ENCODE measurements at regions not wholly inside any gene's neighbourhood (a gene's known extent, or its start where the extent isn't known, plus 50 kb on each side); places are given as distances from the start of the nearest gene placed in this dataset.

DNA sequence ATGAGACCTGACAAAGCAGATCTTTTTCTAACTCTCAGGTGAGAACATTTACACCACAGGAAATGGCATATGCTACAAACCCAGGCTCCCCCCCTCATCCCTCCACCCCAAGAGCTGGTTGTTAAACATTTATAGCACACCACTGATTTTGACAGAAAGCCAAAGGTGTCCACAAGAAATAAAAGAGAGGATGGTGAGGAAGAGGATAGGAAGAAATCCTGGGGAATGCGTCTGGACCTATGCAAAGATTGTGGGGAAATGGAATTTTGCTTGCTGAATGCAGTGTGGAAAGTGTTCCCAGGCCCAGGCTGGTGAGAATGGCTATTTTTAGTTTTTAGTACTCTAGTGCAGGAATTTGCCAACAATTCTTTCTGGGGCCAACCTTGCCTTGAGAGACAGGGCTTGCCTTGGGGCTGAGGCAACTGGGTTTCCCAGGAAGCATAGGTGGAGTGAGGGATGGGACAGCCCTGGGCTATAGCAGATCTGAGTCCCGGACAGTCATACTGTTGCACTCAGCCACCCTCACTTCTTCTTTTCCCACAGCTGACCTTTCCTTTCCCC, 163.9 kb downstream of the ADAMTS15 start:
- DNase-seq (ENCODE audit: low read depth, low spot score) = no peak

DNA sequence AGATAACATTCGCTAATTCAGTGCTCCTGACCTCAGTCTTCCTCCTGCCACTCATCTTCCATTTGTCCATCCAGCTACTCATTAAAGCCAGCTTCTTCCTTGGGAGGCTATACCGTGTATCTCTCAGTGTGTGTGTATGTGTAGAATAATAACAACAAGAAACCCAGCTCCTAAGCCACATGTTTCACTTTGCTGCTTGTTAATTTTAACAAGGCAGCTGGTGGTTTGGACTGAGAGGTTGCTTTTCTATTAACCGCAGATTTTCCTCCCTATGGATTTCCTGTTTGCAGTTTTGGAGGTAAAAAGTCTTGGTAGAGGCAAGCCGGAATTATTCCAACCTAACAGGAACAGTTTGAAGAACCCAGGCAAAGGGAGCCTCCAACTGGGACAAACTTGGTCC, 165.0 kb downstream of the ADAMTS15 start:
- DNase-seq (ENCODE audit: low read depth, low spot score) = no peak

DNA sequence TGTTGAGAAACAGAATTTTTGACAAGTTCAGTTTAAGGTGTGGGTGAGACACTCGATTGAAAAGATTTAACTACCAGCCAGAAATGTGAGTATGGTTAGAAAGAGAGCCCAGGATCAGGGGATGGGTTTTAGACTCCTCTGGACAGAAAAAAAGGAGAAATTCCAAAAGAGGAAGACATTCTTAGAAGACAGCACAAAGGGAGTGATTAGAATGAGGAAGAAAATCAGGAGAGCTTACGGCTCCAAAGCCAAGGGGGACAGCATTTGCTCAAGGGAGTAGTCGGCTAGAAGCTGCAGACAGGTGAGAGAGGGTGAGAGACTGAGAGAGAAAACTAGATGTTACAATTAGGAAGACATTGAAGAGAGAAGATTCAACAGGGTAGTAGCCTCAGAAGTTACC, 166.1 kb downstream of the ADAMTS15 start:
- DNase-seq (ENCODE audit: low read depth, low spot score) = no peak

DNA sequence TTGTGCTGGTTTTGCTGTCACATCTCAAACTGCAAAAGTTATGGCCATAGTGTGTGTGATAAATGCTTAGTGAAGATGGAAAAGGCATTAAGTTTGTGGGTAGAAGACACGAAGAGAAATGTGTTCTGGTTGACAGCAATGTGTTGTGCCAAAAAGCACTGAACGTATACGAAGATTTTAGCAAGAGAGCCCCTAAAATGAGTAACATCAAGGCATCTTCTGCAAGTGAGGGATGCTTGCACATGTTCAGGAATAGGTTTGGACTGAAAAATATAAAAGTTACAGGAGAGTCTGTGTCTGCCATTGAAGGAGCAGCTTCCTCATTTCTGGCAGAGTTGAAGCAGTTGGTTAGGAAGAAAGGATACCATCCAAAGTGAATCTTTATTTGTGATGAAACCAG, 167.1 kb downstream of the ADAMTS15 start:
- no peak for DNase-seq (ENCODE audit: low read depth, low spot score)

DNA sequence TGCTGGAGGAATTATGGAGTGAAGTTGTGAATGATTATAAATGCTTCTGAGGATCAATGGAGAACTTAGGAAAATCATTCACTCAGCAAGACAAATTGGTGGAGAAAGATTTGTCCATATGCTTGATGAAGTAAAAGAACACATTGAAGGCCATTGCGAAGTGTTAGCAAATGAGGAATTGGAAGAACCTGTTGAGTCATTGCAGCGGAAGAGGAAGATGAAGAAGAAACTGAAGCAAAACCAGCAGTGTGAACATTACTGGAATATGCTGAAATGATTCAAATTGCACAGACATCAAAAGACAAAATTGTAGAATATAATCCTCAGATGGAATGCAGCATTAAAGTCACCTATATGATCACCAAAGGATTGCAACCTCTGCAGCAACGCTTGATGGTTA, 168.1 kb downstream of the ADAMTS15 start:
- no peak for DNase-seq (ENCODE audit: low read depth, low spot score)

DNA sequence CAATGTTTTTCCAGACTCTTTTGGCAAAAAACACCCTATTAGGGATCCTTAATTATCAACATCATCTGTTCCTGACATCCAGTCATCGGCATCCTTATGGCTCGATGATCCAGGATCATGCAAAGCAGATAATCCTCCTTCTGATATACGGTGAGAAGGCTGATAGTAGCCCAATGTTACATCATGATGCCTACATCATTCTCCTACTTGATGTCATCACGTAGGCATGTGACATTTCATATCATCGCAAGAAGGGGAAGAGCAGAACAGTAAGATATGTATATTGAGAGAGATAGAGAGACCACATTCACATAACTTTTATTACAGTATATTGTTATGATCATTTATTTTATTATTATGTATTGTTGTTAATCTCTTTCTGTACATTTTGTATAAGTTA, 168.6 kb downstream of the ADAMTS15 start:
- DNase-seq (ENCODE audit: low read depth, low spot score) = no peak

DNA sequence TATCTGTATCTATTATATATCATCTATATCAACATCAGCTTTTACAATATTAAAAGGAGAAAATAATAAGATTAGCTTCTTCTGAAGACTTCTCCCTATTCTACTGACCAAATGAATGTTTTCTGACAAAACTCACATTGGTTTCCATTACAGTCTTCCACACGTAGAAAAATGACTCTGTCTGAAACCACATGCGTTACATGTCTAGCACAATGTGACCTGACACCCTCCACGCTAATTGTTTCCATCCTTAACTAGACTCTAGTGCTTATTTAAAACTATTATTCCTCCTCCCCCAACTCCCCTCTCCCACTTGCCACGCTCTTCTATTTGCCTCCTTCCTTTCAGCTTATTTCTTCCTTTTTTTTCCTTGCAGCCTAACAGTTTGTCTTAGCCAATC, 172.1 kb downstream of the ADAMTS15 start:
- no peak for DNase-seq (ENCODE audit: low read depth, low spot score)

DNA sequence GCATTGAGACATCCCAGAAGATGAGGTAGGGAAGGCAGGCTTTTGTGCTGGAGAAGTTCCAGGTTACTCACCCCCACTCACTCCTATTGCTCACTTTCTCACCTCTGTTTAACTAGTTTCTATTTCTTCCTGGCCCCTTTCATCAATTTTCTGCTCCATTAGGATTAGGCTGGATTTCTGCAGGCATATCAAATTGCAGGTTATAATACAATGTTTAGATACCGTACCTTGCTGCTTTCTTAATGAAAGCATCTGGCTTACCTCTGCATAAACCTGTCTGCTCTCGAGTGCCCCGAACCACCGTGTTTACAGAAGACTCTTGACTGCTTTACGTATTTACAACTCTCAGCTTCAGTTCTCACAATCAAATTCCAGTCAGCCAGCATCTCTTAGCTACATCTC, 173.7 kb downstream of the ADAMTS15 start:
- no peak for DNase-seq (ENCODE audit: low read depth, low spot score)

DNA sequence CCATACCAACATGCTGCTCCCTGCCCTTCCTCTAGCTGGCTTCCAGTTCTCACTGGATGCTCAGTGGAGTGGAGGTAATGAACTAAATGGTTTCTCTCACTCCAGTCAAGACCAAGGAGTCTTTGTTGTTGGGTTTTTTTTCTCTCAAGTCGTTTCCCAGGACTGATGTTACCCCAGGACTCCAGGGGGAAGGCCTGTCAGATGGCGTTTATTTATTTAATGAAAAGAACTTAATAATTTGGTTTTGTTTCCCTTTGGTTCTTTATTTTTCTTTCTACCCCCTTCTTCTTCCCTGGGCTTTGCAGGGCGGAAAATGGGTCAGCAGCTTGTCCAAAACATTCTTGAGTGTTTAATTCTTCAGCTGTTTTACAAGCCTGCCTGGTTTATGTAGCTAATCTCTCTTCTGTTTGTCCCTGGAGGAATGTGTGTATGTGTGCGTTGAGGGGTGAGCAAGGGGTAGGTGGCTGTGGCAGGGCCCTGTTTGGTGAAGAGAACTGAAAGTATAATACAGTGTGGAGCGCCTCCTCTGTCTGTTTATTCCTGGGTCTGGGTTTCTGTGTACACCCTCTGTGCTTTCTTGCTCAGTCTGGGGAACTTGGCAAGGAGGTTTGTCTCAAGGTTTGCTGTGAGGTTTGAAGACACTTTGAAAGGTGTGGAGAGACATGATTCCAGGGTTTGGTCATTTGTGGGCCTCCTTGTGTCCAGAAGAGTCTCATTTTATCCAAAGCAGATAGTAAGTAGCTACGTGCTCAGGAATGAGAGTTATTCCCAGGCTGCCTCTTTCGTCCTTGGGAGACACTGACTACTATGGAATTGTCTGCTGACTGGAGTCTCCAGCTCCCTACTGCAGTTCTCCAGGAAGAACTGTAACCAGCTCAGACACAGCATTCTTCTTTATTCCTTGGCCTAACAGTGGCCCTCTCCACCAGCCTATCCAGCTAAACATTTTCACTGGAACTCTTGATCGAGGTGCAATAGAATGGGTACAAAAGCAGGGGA, 175.5 kb downstream of the ADAMTS15 start:
- DNase-seq (ENCODE audit: low read depth, low spot score) = peak; percentile 70

DNA sequence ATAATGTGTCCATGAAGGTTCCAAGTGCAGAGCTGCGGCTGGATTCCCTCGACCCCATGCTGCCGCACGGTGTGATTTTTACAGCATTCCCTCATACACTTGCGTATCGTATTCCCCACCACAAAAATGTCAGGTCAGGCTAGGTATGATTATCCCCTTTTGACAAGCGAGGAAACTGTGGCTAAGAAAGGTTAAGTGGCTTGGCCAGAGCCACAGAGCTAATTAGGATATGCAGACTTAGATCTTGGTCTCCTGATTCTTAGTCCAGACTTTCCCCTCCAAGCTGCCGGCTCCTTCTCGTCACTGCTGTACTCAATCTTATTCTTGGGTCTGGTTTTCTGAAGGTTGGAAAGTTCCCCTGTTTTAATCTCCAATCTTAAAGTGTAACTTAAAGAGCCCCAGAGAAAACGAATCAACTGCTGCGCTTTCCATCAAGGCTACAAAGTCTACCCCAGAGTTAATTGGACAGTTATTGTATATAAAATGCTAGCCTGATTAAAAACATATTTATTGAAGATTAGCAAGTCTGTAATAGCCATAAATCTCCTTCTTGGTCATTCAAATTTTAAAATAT, 176.6 kb downstream of the ADAMTS15 start:
- DNase-seq (ENCODE audit: low read depth, low spot score) = no peak

DNA sequence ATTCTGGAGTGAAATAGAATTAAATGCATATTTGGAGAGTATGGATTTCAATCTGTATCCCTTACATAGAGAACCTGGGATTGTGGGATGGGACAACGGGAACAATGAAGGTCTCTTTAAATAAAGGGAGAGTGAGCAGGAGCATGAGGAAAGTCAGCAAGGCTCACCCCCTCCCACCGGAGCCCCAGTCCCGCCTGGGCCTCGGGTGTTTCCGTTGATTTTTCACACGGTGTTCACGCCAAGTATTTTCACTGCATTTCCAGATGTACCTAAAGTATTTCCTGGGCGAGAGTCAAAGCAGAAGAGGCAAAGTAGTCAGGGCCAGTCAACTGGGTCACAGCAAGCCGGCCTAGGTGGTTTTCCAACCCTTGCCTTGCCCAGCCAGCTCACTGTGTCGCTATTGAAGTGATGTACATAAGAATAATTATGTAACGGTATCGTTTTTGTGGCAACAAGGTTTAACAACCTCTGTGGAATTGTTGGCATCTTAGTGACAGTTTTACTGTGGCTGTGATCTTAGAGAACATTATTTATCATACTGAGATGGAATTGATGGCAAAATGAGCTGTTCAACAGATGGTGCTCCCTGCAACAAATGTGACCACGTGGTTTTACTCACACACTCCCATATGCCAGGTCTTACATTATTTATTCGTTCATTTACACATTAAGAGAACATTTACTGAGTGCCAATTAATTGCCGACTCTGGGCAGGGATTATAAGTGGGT, 177.3 kb downstream of the ADAMTS15 start:
- DNase-seq (ENCODE audit: low read depth, low spot score) = no peak

DNA sequence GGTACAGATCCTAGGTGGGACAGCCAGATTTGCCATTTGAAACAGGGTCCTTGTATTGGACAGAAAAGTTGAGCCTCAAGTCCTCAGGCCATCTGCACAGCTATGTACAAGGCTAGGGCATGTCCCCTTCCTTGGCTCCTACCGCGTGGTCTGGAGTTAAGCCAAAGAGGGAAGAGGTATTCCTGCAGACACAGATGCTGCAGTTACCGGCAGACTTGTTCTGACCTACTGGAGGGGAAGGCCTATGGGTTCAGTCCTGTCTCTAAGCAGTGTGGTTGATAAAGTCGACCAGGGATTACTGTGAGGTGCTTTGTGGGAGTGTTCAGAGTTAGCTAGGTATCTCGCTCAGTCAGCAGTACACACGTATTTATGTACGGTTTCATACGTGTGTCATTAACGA, 180.6 kb downstream of the ADAMTS15 start:
- DNase-seq (ENCODE audit: low read depth, low spot score) = no peak

DNA sequence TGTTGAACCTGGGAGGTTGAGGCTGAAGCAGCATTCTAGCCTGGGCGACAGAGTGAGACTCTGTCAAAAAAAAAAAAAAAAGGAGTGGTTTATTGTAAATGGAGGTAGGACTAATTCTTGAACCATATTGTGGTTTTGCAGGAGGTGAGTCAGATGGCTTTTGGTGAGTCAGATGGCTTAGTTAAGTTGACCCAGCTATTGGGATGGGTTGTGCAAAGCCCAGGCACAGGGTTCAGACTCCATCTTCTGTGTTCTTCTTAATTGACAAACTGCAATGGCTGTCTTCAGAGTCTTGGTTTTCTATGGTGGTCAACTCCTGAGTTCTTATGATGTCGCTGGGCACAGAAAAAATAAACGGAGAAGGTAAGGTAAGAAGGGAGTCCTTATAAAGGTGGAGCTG, 182.7 kb downstream of the ADAMTS15 start:
- DNase-seq (ENCODE audit: low read depth, low spot score) = no peak

DNA sequence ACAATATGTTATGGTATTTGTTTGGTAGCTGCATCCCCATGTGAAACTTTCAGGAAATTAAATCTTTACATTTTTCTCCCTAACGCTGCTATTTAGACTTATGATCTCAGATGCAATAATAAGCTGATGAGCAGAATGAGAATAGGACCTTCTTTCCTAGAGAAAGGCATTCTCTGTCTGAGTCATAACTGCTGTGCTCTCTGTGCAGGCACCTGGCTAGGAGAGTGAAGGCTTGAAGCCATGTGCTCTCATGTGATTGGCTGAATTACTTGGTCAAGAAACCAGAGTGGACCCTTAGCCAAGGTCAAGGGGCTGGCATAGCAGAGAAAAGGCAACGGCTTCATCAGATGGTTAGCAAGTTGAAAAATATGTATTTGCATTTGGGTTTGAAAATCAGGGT, 185.0 kb downstream of the ADAMTS15 start:
- DNase-seq (ENCODE audit: low read depth, low spot score) = no peak

DNA sequence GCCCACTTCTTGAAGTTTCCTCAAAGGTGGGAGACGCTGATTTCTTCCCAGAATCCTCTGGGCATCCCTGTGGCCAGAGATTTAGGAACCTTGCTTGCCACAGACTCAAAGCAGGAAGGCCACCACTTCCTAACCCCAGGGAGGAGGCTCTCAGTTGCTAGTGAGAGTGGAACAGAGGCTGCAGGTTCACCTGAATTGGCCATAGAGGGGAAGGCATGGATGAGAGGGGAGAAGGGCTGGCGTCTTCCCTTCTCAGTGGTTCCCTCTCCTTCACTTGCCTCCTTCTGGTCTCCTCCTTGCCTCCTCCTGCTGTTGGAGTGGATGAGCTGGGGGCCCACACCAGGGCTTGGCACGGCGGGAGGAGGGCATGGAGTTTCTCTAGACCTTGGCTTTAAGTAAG, 185.7 kb downstream of the ADAMTS15 start:
- DNase-seq (ENCODE audit: low read depth, low spot score) = no peak

DNA sequence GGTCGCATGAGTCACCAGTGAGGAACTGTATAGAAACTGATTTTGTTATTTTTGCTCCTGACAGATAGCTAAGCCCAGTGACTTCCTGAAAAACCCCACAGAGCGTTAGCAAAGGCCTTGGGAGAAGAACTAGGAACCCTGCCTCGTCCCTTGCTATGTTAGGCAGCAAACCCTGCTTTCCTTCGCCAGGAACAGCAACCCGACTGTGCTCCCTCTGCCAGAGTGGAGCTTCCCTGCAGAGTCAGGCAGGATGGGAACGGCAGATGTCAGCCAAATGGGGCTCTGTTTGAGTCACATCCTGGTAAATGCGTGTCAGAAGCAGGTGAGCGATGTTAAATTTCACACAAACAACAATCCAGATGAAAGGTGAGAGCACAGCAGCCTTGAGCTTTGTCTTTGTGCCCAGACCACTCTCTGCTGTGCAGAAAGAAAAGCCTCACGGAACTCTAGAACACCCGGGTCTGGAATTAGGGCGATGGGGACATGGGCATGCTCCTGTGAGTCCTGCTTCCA, 186.6 kb downstream of the ADAMTS15 start:
- DNase-seq (ENCODE audit: low read depth, low spot score) = peak; percentile 99

DNA sequence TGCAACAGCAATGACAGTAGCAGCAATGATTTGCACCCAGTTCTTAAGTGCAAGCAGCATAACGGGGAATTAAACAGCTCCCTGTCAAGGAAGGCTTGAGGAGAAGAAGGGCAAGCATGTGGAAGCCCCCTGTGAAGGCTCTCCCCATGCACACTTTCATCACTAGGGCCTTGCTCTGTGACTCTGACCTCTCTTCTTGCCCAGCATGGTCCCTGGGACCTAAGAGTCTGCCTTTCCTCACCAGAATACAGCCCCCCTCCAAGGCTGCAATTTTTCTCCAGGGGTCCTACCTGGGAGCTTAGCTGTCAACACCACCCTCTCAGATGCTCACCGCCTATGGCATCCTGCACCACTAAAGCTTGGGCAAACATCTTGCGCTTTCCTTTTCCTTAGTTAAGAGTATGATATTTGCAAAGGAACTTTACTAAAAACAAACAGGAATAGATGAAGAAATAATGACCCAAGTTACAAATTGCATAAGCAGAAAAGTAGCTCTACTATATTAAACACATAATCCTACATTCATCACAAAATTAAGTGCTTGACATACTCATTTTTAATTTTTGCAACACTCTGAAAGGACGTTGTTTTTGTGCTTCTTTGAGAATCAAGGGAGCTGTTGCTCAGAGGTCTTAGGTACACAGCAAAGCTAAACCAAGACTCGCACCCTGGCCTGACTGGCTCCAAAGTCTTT, 187.6 kb downstream of the ADAMTS15 start:
- DNase-seq (ENCODE audit: low read depth, low spot score) = no peak

DNA sequence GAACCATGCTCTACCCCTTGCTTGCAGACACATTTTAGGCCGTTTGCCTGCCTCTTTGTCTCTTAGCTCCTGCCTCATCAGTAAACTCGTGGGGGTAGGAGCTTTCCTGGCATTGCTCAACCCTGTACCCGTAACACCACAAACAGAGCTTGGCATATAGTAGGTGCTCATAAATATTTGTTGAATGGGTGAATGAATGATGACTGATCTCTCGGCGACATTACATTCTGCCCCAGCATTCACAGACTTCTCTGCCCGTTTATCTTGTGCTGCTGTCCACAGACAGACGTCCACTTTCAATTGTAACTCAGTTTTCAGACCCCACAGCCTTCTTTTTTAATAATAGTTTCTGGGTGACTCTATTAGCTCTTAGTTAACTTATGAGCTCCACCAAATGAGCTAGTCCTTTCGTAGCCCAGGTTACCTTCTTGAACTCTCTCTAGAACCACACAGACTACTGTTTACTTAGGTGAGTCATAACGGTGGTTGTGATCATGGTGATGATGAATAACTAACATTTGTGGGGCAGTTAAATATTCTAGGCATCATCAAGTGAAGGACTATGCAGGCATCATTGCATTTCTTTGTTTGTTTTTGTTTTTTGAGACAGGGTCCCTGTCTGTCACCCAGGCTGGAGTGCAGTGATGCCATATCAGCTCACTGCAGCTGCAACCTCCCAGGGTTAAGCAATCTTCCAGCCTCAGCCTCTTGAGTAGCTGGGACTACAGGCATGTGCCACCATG, 188.4 kb downstream of the ADAMTS15 start:
- DNase-seq (ENCODE audit: low read depth, low spot score) = no peak

DNA sequence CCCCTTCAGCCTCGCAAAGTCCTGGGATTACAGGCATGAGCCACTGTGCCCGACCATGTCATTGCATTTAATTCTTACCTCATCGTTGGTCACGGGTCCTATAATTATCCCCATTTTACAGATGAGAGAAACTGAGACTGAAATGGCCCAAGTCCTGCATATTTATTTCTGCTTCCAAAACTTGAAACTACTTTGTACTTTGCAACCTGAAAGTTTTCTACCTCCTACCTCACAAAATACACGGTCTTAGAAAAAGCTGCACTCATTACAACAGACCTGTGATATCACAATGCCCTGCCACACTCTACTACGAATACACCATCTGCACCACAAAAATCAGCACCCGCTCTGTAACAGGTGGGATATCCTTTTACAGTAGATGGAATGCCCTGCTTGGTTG, 189.1 kb downstream of the ADAMTS15 start:
- no peak for DNase-seq (ENCODE audit: low read depth, low spot score)

DNA sequence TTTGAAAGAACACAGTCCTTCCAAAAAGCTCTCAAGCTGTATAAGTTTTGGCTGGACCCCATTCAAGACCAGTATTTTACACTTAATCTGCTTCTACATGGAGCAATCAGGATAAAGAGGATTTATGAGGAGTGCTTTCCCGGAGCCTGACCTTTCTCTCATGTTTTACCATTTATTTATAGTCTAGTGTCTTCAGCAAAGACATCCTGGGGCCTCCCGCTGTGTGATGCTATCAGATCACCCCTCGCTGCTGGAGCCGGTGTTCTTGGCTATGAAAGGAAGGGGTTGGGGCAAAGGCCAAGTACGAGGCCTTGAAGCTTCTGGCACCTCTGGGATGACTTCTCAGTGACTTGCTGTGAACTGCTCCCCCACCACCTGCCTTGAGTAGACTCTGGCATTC, 189.6 kb downstream of the ADAMTS15 start:
- DNase-seq (ENCODE audit: low read depth, low spot score) = no peak

DNA sequence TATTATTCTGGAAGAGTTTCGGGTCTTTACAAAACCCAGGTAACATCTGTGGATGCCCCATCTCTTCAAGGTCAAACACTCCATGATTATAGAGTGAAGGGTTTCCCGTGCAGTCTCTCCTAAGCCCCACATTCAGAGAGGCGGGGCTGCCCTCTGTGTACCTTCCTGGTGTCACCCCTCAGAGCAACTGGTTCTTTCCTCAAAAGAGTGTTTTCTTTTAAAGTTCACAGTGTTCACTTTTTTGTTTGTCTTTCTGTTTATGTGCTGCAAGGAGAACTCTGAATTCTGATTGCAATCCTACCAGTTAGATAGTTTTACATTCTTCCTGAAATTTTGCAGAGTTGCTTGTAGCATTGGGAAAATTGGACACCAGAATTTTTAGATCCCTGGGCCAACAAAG, 190.2 kb downstream of the ADAMTS15 start:
- no peak for DNase-seq (ENCODE audit: low read depth, low spot score)

All from brain pericyte (primary cell).